ENCODE measurements at regions not wholly inside any gene's neighbourhood (a gene's known extent, or its start where the extent isn't known, plus 50 kb on each side); places are given as distances from the start of the nearest gene placed in this dataset.

DNA sequence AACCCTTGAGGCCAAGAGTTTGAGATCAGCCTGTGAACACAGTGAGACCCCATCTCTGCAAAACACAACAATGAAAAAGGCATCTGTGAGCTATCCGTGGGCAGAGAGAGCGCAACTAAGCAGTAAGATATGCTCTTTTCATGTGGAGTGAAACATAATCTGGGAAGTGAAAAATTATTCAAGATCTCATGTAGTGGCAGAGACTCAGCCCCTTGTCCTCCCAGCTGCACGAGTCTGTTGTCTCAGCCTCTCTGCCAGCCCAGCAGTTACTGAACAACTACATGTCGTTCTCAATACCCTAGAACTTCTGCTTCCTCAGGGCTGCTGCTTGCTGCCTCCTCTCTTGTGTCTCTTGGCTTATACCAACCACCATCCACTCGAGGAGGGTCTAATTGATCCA, 61.3 kb upstream of the WDR26 start:
- H3K4me2 ChIP-seq: no peak overlapping the region
- no peak for FAIRE-seq

DNA sequence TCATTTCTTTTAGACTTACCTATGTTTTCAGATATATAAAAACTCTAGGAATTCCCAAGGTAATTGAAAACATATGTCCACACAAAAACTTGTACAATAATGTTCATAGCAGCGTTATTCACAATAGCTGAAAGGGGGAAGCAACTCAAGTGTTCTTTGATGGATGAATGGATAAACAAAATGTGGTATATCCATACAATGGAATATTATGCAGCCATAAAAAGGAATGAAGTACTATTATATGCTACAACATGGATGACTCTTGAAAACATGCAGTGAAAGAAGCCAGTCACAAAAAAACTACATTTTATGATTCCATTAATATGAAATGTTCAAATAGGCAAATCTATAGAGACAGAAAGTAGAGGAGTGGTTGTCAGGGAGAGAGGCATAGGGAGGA, 62.2 kb upstream of the WDR26 start:
- DNase-seq (ENCODE audit: low read depth in 1 of 2, low spot score in 1 of 2) (no peak), ATAC-seq (no peak), FAIRE-seq (no peak)
- Histone ChIP-seq H3K4me1 (no peaks in the 10 kb centered on the region), H3K27ac (no peak overlapping the region), H3K4me3 (no peak overlapping the region), H3K9me3 (0 out of 3 replicates have a peak, but pooled peaks cover 3% of the 10 kb centered on the region), H3K4me2 (no peak overlapping the region)
- CTCF ChIA-PET: interaction anchor here (5.3 kb wide), 1 partner anchor 16 kb away, joined by 41 read pairs; no protein-coding TSS in a partner anchor
- WGBS (ENCODE audit: missing lambda C conversion rate): 9% methylated on average over 1 of the region's 1 CpG
- POLR2A ChIA-PET: no interaction called here
- no peak for TF ChIP-seq CBX2 (IDR thresholded peaks at IDR 0.05; ENCODE audit: borderline replicate concordance, low read depth)
- no peak for TF ChIP-seq RARB (CRISPR knock-in tag; IDR thresholded peaks at IDR 0.05)
- TF ChIP-seq FOSB (CRISPR knock-in tag; IDR thresholded peaks at IDR 0.05): no peak
- no peak for TF ChIP-seq GATA3 (IDR thresholded peaks at IDR 0.05; ENCODE audit: borderline replicate concordance)
- no peak for TF ChIP-seq CHD4 (IDR thresholded peaks at IDR 0.05; ENCODE audit: borderline replicate concordance)
- no peak for TF ChIP-seq FOSL2 (IDR thresholded peaks at IDR 0.05)
- TF ChIP-seq FOSL2 (CRISPR knock-in tag; IDR thresholded peaks at IDR 0.05): no peak
- no peak for TF ChIP-seq POLR2A (IDR thresholded peaks at IDR 0.05; ENCODE audit: low read length)
- TF ChIP-seq CBX8 (IDR thresholded peaks at IDR 0.05): no peak
- no peak for TF ChIP-seq CHD2 (IDR thresholded peaks at IDR 0.05; ENCODE audit: low read length, partially characterized antibody)
- TF ChIP-seq ZFP36 (IDR thresholded peaks at IDR 0.05; ENCODE audit: borderline replicate concordance, partially characterized antibody): no peak
- TF ChIP-seq, protein P1, sequence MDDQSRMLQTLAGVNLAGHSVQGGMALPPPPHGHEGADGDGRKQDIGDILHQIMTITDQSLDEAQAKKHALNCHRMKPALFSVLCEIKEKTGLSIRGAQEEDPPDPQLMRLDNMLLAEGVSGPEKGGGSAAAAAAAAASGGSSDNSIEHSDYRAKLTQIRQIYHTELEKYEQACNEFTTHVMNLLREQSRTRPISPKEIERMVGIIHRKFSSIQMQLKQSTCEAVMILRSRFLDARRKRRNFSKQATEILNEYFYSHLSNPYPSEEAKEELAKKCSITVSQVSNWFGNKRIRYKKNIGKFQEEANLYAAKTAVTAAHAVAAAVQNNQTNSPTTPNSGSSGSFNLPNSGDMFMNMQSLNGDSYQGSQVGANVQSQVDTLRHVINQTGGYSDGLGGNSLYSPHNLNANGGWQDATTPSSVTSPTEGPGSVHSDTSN (IDR thresholded peaks at IDR 0.05): no peak
- no peak for TF ChIP-seq HDAC2 (IDR thresholded peaks at IDR 0.05)
- TF ChIP-seq HOXA7 (CRISPR knock-in tag; IDR thresholded peaks at IDR 0.05): no peak

More for the DNA sequence above, 61.3 kb upstream of the WDR26 start:
- POLR2A ChIA-PET: no interaction called here
- Histone ChIP-seq H3K4me1 (no peaks in the 10 kb centered on the region), H3K4me3 (no peak overlapping the region), H3K27ac (no peak overlapping the region), H3K9me3 (0 out of 3 replicates have a peak, but pooled peaks cover 3% of the 10 kb centered on the region)
- CTCF ChIA-PET: interaction anchor here (5.3 kb wide), 1 partner anchor 17 kb away, joined by 41 read pairs; no protein-coding TSS in a partner anchor
- TF ChIP-seq BHLHE40 (IDR thresholded peaks at IDR 0.05; ENCODE audit: low read depth, low read length): no peak
- ATAC-seq (no peak), DNase-seq (ENCODE audit: low read depth in 1 of 2, low spot score in 1 of 2) (no peak)
- 59% methylated on average over 5 of the region's 5 CpGs for WGBS (ENCODE audit: missing lambda C conversion rate)

DNA sequence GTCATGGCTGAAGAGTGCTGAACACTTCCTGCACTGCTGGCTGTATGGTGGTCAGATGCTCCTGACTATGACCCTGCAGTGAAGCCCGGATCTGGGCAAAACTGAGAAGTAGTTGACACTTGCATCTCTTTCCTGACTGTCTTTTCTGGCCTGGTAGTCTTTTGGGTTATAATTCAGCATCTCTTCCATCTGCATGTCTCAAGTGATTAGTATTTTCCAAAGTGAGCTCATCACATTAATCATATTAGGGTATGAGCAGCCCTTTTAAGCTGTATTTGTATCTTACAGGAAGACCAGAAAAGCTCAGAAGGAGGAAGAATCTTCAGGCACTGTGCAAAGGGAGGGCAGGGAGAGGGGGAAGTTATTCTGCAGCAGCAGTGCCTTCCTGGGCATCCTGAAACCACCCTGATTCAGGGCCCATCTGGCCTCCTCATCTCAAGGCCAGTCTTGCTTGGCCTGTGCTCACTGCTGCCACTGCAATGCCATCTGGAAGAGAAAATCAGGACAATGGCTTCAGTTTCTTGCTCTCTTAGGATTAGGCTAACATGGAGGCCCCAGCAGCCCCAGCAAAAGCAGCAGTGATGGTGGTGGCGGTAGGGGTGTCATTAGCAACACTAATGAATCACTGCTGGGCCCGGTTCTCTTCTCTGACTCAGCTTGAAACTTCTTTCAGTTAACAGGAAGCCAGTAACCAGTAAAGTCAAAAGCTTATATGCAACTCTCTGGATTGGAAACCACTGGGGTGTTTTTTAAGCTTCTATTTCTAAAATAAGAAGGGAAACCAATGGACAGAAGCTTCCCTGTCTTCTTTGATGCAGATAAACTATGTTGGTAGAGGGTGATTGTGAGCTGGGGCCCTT, 63.3 kb upstream of the WDR26 start:
- TF ChIP-seq, protein P2, sequence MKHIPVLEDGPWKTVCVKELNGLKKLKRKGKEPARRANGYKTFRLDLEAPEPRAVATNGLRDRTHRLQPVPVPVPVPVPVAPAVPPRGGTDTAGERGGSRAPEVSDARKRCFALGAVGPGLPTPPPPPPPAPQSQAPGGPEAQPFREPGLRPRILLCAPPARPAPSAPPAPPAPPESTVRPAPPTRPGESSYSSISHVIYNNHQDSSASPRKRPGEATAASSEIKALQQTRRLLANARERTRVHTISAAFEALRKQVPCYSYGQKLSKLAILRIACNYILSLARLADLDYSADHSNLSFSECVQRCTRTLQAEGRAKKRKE (CRISPR knock-in tag; IDR thresholded peaks at IDR 0.05; ENCODE audit: low read depth): no peak
- TF ChIP-seq SREBF2 (IDR thresholded peaks at IDR 0.05) (no peak), CBX2 (IDR thresholded peaks at IDR 0.05; ENCODE audit: borderline replicate concordance, low read depth) (no peak), CBX8 (IDR thresholded peaks at IDR 0.05) (no peak), NFE2L2 (conservative IDR thresholded peaks at IDR 0.05; ENCODE audit: low read length) (no peak), HOXB5 (CRISPR knock-in tag; IDR thresholded peaks at IDR 0.05) (no peak), POLR2AphosphoS2 (conservative IDR thresholded peaks at IDR 0.05; ENCODE audit: low read length) (no peak), FOXS1 (CRISPR knock-in tag; IDR thresholded peaks at IDR 0.05) (no peak)
- TF ChIP-seq, protein P3, sequence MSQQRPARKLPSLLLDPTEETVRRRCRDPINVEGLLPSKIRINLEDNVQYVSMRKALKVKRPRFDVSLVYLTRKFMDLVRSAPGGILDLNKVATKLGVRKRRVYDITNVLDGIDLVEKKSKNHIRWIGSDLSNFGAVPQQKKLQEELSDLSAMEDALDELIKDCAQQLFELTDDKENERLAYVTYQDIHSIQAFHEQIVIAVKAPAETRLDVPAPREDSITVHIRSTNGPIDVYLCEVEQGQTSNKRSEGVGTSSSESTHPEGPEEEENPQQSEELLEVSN (IDR thresholded peaks at IDR 0.05; ENCODE audit: borderline replicate concordance, low read depth): no peak
- TF ChIP-seq, protein P4, sequence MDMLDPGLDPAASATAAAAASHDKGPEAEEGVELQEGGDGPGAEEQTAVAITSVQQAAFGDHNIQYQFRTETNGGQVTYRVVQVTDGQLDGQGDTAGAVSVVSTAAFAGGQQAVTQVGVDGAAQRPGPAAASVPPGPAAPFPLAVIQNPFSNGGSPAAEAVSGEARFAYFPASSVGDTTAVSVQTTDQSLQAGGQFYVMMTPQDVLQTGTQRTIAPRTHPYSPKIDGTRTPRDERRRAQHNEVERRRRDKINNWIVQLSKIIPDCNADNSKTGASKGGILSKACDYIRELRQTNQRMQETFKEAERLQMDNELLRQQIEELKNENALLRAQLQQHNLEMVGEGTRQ (IDR thresholded peaks at IDR 0.05): no peak
- WGBS (ENCODE audit: missing lambda C conversion rate): 39% methylated on average over 3 of the region's 3 CpGs
- CTCF ChIA-PET: interaction anchor here (1.3 to 5.3 kb wide), 4 partner anchors 15 to 356 kb away, joined by 3 to 41 read pairs (median 6); no protein-coding TSS in a partner anchor
- no peak overlapping the region for H3K4me3 ChIP-seq
- peak overlapping the region in 1 of 2 experiments; percentile 43; a peak in 2 of 6 replicates for H3K27ac ChIP-seq
- H3K9me3 ChIP-seq: 0 out of 3 replicates have a peak, but pooled peaks cover 3% of the 10 kb centered on the region
- POLR2A ChIA-PET: no interaction called here
- peaks cover 2% of the 10 kb centered on the region for H3K4me1 ChIP-seq
- peak in 1 of 2 experiments; percentile 55; a peak in 4 of 6 replicates for ATAC-seq
- peak in 1 of 2 experiments; percentile 14 for DNase-seq (ENCODE audit: low read depth in 1 of 2, low spot score in 1 of 2)
- no peak for FAIRE-seq
- no peak overlapping the region for H3K4me2 ChIP-seq

Measured in A549 (cell line).